IMR-90 (cell line): ENCODE measurements at regions not wholly inside any gene's neighbourhood (a gene's known extent, or its start where the extent isn't known, plus 50 kb on each side); places are given as distances from the start of the nearest gene placed in this dataset.

Source experiments
- MAFK ChIP-seq: IDR thresholded peaks from 2 replicates; pipeline ENCODE4 v1.6.1; 2012; ENCODE audit warnings: low read depth, low read length, improper control_type of control experiment
- MAZ ChIP-seq: IDR thresholded peaks from 2 replicates; pipeline ENCODE4 v1.6.1; 2012; ENCODE audit warnings: low read depth, mild to moderate bottlenecking, low read length, improper control_type of control experiment, moderate library complexity, borderline replicate concordance
- POLR2A ChIP-seq: IDR thresholded peaks from 2 replicates; pipeline ENCODE4 v1.6.1; 2012; ENCODE audit warnings: mild to moderate bottlenecking, low read depth, low read length
- RAD21 ChIP-seq: IDR thresholded peaks from 2 replicates; pipeline ENCODE4 v1.6.1; 2012; ENCODE audit warnings: low read length, improper control_type of control experiment
- TF ChIP-seq, protein P1 (sequence below): fragments of 150-350 bp; IDR thresholded peaks from 2 replicates; pipeline ENCODE4 v1.6.1; 2017; ENCODE audit warnings: mild to moderate bottlenecking, antibody characterized with exemption, low read length, low read depth
- TF ChIP-seq, protein P2 (sequence below): conservative IDR thresholded peaks from 2 replicates; pipeline ENCODE4 v1.5.1; 2012; ENCODE audit warnings: mild to moderate bottlenecking, low read depth, low read length, improper control_type of control experiment

DNA sequence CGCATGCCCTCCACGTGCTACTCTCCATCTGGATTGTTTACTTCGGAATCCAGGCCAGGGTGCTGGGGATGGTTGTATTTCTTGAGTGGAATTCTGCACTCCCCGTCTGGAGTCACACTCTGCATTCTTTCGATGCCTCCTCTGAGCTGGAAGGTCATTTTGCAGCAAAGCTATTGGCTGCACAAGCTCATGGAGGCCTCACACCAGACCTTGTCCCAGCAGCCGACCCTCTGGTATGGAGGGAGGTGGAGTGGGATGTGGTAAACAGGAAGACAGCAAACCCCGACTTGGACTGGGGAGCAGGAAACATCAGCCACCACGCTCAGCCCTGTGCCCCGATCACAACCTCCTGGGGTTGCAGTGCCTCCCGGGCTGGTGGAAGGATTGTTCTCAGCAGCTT, 225.3 kb upstream of the LNX1 start:
- TF ChIP-seq, protein P1, sequence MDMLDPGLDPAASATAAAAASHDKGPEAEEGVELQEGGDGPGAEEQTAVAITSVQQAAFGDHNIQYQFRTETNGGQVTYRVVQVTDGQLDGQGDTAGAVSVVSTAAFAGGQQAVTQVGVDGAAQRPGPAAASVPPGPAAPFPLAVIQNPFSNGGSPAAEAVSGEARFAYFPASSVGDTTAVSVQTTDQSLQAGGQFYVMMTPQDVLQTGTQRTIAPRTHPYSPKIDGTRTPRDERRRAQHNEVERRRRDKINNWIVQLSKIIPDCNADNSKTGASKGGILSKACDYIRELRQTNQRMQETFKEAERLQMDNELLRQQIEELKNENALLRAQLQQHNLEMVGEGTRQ: no peak
- TF ChIP-seq MAZ (no peak), POLR2A (no peak), RAD21 (no peak), MAFK (no peak)
- TF ChIP-seq, protein P2, sequence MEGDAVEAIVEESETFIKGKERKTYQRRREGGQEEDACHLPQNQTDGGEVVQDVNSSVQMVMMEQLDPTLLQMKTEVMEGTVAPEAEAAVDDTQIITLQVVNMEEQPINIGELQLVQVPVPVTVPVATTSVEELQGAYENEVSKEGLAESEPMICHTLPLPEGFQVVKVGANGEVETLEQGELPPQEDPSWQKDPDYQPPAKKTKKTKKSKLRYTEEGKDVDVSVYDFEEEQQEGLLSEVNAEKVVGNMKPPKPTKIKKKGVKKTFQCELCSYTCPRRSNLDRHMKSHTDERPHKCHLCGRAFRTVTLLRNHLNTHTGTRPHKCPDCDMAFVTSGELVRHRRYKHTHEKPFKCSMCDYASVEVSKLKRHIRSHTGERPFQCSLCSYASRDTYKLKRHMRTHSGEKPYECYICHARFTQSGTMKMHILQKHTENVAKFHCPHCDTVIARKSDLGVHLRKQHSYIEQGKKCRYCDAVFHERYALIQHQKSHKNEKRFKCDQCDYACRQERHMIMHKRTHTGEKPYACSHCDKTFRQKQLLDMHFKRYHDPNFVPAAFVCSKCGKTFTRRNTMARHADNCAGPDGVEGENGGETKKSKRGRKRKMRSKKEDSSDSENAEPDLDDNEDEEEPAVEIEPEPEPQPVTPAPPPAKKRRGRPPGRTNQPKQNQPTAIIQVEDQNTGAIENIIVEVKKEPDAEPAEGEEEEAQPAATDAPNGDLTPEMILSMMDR: no peak
